K562 (cell line): ENCODE measurements at regions not wholly inside any gene's neighbourhood (a gene's known extent, or its start where the extent isn't known, plus 50 kb on each side); places are given as distances from the start of the nearest gene placed in this dataset.

Experiments
- ATAC-seq: fragments of 200-7000 bp; cut with Tn5 transposase; 3 replicates; pipeline ENCODE4 v1.9.1; 2020; ENCODE audit warnings: moderate library complexity
- BruUV-seq: library from RNA; stranded (reverse); fragments of 400-500 nt; replicated peaks from 2 replicates; lab custom pipeline; 2021; lab: Mats Ljungman, UMichigan
- CTCF ChIA-PET: fragments of 300-600 bp; formaldehyde crosslinking; extraction: SDS; loops from one replicate; lab custom pipeline; 2021; ENCODE audit warnings: low intra/inter-chr PET ratio; lab: Yijun Ruan, JAX
- POLR2A ChIA-PET: fragments of 300-600, 350-650 bp; sonication (Branson Sonifier 250); formaldehyde crosslinking; extraction: SDS; loops from one replicate; lab custom pipeline; 2021; ENCODE audit warnings: antibody characterized with exemption, inconsistent platforms; lab: Yijun Ruan, JAX
- DNase-seq, 4 experiments: peaks; one replicate each; pipeline versions ENCODE4 v3.0.0 to v3.0.0-alpha.2; 2011 to 2018; ENCODE audit warnings: low spot score in 3 of 4, mixed read lengths in 3 of 4; ENCODE audit errors: extremely low read depth in 1 of 4
- FAIRE-seq: peaks from 2 replicates; lab custom pipeline; 2011; peaks lifted over from hg19 to GRCh38; lab: Jason Lieb, UNC
- H2AFZ ChIP-seq: 2 replicates; pipeline ENCODE4 v1.6.0; 2011; ENCODE audit warnings: low read depth, low read length, control low read depth, inconsistent platforms
- H3K27ac ChIP-seq: fragments of 200-600 bp; 3 replicates; pipeline ENCODE4 v1.8.0; 2011; ENCODE audit warnings: low read depth, mild to moderate bottlenecking, control low read depth, inconsistent platforms, low read length, moderate library complexity, mixed read lengths; ENCODE audit errors: extremely low read depth
- H3K27me3 ChIP-seq, 2 experiments: fragments of 300-600 bp in 1 of 2; 2 replicates in 1 of 2; 3 replicates in 1 of 2; pipeline versions ENCODE4 v1.6.0 to v1.8.0; 2011; ENCODE audit warnings: inconsistent platforms in 2 of 2, low read length in 2 of 2, mild to moderate bottlenecking in 1 of 2, mixed read lengths in 1 of 2, moderate library complexity in 1 of 2; ENCODE audit not compliant: control insufficient read depth in 2 of 2, insufficient read depth in 2 of 2
- H3K36me3 ChIP-seq: fragments of 300-600 bp; 3 replicates; pipeline ENCODE4 v1.8.0; 2011; ENCODE audit warnings: mild to moderate bottlenecking, low read length, inconsistent platforms; ENCODE audit not compliant: control insufficient read depth, insufficient read depth
- H3K4me1 ChIP-seq, 2 experiments: fragments of 200-600 bp in 1 of 2; replicated peaks in 1 of 2; 2 replicates in 1 of 2; 3 replicates in 1 of 2; pipeline versions ENCODE4 v1.5.1 to v1.8.0; 2011; ENCODE audit warnings: inconsistent platforms in 2 of 2, low read length in 2 of 2, mild to moderate bottlenecking in 1 of 2, mixed read lengths in 1 of 2, moderate library complexity in 1 of 2; ENCODE audit not compliant: control insufficient read depth in 2 of 2, insufficient read depth in 2 of 2
- H3K4me2 ChIP-seq: 2 replicates; pipeline ENCODE4 v1.6.1; 2011; ENCODE audit warnings: low read length, control low read depth, inconsistent platforms, mixed read lengths; ENCODE audit not compliant: insufficient read depth
- H3K4me3 ChIP-seq: fragments of 200-600 bp; sonication (generic), shearing (Covaris generic); 2 replicates; pipeline ENCODE4 v1.5.1; 2016; ENCODE audit warnings: control low read depth, inconsistent platforms
- H3K79me2 ChIP-seq: fragments of 200-600 bp; 3 replicates; pipeline ENCODE4 v1.8.0; 2011; ENCODE audit warnings: low read length, inconsistent platforms; ENCODE audit not compliant: control insufficient read depth, insufficient read depth
- H3K9ac ChIP-seq, 2 experiments: 2 replicates each; pipeline versions ENCODE4 v1.6.0 to v1.6.1; 2011; ENCODE audit warnings: low read depth in 2 of 2, low read length in 2 of 2, control low read depth in 1 of 2, inconsistent platforms in 1 of 2, mild to moderate bottlenecking in 1 of 2, mixed read lengths in 1 of 2; ENCODE audit not compliant: insufficient read depth in 1 of 2
- H3K9me1 ChIP-seq: one replicate; pipeline ENCODE4 v1.6.0; 2011; ENCODE audit warnings: inconsistent platforms, mild to moderate bottlenecking, low read length, moderate library complexity; ENCODE audit not compliant: control insufficient read depth, insufficient read depth
- H3K9me3 ChIP-seq: replicated peaks from 2 replicates; pipeline ENCODE4 v1.5.1; 2011; ENCODE audit warnings: low read depth, low read length, inconsistent platforms; ENCODE audit not compliant: control insufficient read depth, insufficient read depth
- H4K20me1 ChIP-seq: replicated peaks from 2 replicates; pipeline ENCODE4 v1.6.1; 2011; ENCODE audit warnings: low read length, inconsistent platforms, mixed read lengths; ENCODE audit not compliant: control insufficient read depth, insufficient read depth
- HIVEP1 ChIP-seq: fragments of 250-450 bp; sonication (Bioruptor Pico); IDR thresholded peaks from 2 replicates; pipeline ENCODE4 v1.4.0; 2020; ENCODE audit warnings: mild to moderate bottlenecking
- SMAD2 ChIP-seq: fragments of 150-350 bp; IDR thresholded peaks from 2 replicates; pipeline ENCODE4 v1.6.1; 2014; ENCODE audit warnings: low read depth, mild to moderate bottlenecking, low read length
- ZBTB12 ChIP-seq: fragments of 250-450 bp; sonication (Bioruptor Pico); IDR thresholded peaks from 2 replicates; pipeline ENCODE4 v1.4.0; 2020
- ZNF212 ChIP-seq: fragments of 450-650 bp; formaldehyde crosslinking; IDR thresholded peaks from 2 replicates; pipeline ENCODE4 v1.4.0; 2020; ENCODE audit warnings: mild to moderate bottlenecking
- ZNF431 ChIP-seq: sonication (generic); formaldehyde crosslinking; IDR thresholded peaks from 2 replicates; pipeline ENCODE4 v1.8.0; 2022; ENCODE audit warnings: mild to moderate bottlenecking, missing genetic modification reagents
- WGBS: fragments of 100-300 bp; shearing (Covaris generic); methylation state at CpG from one replicate; pipeline ENCODE4 v1.1.6; 2016; ENCODE audit warnings: low coverage, mixed read lengths; ENCODE audit not compliant: insufficient coverage; ENCODE audit errors: missing lambda C conversion rate; 5-methylcytosine and 5-hydroxymethylcytosine counted together
- in situ Hi-C: fragments of 300-500 bp; cut with MboI; formaldehyde crosslinking; loops from 4 replicates; pipeline ENCODE4 v1.15.0; 2018; ENCODE audit warnings: inconsistent platforms, mixed read lengths
- intact Hi-C: fragments of 100-400 bp; cut with micrococcal nuclease; formaldehyde crosslinking; loops from 2 replicates; pipeline ENCODE4 v1.14.2; 2022
- TF ChIP-seq, protein P1 (sequence below): IDR thresholded peaks from 2 replicates; pipeline ENCODE4 v1.6.1; 2011; ENCODE audit warnings: borderline replicate concordance, low read depth, mild to moderate bottlenecking, moderate library complexity, low read length; ENCODE audit not compliant: insufficient read depth, poor library complexity, severe bottlenecking
- TF ChIP-seq, protein P2 (sequence below), 2 experiments: fragments of 450-650 bp; IDR thresholded peaks; 2 replicates each; pipeline ENCODE4 v1.6.1; 2016

DNA sequence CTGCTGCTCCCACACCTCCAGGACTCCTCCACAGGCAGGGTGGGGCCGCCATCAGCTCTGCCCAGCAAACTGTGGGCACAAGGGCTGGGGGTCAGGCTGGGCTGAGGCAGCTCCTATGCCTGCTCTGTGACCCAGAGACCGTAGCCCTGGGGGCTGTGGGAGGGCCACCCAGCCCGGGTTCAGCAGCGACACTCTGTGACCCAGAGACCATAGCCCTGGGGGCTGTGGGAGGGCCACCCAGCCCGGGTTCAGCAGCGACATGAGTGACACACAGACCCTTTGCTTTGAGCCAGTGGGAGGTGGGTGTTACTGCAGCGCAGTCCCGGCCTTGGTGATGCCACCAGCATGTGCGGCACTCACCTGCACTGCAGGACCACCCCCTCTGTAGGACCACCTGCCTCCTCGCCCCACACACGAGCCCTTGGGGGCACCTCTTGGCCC lies 118.9 kb upstream of the LPCAT1 start:
- Histone ChIP-seq H4K20me1 (0 out of 2 replicates have a peak, but pooled peaks cover 4% of the 10 kb centered on the region), H3K4me3 (no peak overlapping the region)
- ATAC-seq = no peak
- DNase-seq = no peak
- no TSS peak for BruUV-seq
- TF ChIP-seq, protein P1, sequence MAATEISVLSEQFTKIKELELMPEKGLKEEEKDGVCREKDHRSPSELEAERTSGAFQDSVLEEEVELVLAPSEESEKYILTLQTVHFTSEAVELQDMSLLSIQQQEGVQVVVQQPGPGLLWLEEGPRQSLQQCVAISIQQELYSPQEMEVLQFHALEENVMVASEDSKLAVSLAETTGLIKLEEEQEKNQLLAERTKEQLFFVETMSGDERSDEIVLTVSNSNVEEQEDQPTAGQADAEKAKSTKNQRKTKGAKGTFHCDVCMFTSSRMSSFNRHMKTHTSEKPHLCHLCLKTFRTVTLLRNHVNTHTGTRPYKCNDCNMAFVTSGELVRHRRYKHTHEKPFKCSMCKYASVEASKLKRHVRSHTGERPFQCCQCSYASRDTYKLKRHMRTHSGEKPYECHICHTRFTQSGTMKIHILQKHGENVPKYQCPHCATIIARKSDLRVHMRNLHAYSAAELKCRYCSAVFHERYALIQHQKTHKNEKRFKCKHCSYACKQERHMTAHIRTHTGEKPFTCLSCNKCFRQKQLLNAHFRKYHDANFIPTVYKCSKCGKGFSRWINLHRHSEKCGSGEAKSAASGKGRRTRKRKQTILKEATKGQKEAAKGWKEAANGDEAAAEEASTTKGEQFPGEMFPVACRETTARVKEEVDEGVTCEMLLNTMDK = no peak
- TF ChIP-seq ZNF431 (CRISPR knock-in tag) = no peak
- no peak for TF ChIP-seq HIVEP1 (CRISPR knock-in tag)
- TF ChIP-seq ZBTB12 (CRISPR knock-in tag) = no peak
- TF ChIP-seq, protein P2, sequence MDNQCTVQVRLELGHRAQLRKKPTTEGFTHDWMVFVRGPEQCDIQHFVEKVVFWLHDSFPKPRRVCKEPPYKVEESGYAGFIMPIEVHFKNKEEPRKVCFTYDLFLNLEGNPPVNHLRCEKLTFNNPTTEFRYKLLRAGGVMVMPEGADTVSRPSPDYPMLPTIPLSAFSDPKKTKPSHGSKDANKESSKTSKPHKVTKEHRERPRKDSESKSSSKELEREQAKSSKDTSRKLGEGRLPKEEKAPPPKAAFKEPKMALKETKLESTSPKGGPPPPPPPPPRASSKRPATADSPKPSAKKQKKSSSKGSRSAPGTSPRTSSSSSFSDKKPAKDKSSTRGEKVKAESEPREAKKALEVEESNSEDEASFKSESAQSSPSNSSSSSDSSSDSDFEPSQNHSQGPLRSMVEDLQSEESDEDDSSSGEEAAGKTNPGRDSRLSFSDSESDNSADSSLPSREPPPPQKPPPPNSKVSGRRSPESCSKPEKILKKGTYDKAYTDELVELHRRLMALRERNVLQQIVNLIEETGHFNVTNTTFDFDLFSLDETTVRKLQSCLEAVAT (IDR thresholded peaks at IDR 0.05) = no peak
- TF ChIP-seq ZNF212 (CRISPR knock-in tag) = no peak
- TF ChIP-seq SMAD2 = no peak
- TF ChIP-seq, all 486 proteins: peak for 0
- Histone ChIP-seq H3K36me3 (no peaks in the 10 kb centered on the region), H3K4me1 (peaks cover 0 to 33% of the 10 kb centered on the region in 2 experiments; a peak in 2 of 5 replicates), H3K9ac (no peak overlapping the region; a peak in 1 of 4 replicates), H3K27ac (no peak overlapping the region), H3K27me3 (peaks cover 29 to 63% of the 10 kb centered on the region in 2 experiments), H3K9me3 (no peaks in the 10 kb centered on the region), H2AFZ (no peak overlapping the region), H3K9me1 (no peaks in the 10 kb centered on the region), H3K79me2 (no peaks in the 10 kb centered on the region), H3K4me2 (no peak overlapping the region)
- intact Hi-C loops (loop anchor here (10.0 kb wide), 1 partner anchor 258 kb away; no protein-coding TSS in a partner anchor), in situ Hi-C loops (loop anchor here (5.0 to 25.0 kb wide), 3 partner anchors 155 to 705 kb away; no protein-coding TSS in a partner anchor)
- FAIRE-seq = no peak
- POLR2A ChIA-PET = no interaction called here
- 2% methylated on average over 11 of the region's 11 CpGs for WGBS
- CTCF ChIA-PET = interaction anchor here (1.2 kb wide), 1 partner anchor 651 kb away, joined by 3 read pairs; no protein-coding TSS in a partner anchor
